CD4-positive, alpha-beta memory T cell (primary cell): ENCODE measurements at regions not wholly inside any gene's neighbourhood (a gene's known extent, or its start where the extent isn't known, plus 50 kb on each side); places are given as distances from the start of the nearest gene placed in this dataset.

Experiments
- CTCF ChIA-PET: fragments of 350-600 bp; sonication (Branson Sonifier 250); formaldehyde crosslinking; loops from one replicate; lab custom pipeline; 2021; ENCODE audit warnings: inconsistent platforms; ENCODE audit not compliant: partially characterized antibody; lab: Charles Lee
- POLR2A ChIA-PET: fragments of 350-600 bp; sonication (Branson Sonifier 250); formaldehyde crosslinking; loops from one replicate; lab custom pipeline; 2021; ENCODE audit not compliant: partially characterized antibody; lab: Charles Lee
- DNase-seq, 5 donors: peaks; one replicate each; pipeline versions ENCODE4 v3.0.0 to v3.0.0-alpha.2; 2020 to 2022; ENCODE audit warnings: mixed read lengths in 1 of 5
- H3K27ac ChIP-seq: one replicate; pipeline ENCODE4 v1.7.0; 2013; ENCODE audit warnings: low read depth, low read length
- H3K27me3 ChIP-seq: 2 replicates; pipeline ENCODE4 v1.7.0; 2013; ENCODE audit warnings: mild to moderate bottlenecking, low read length, moderate library complexity; ENCODE audit not compliant: insufficient read depth
- H3K36me3 ChIP-seq: 2 replicates; pipeline ENCODE4 v1.7.0; 2013; ENCODE audit warnings: mild to moderate bottlenecking, low read length, moderate library complexity; ENCODE audit not compliant: insufficient read depth
- H3K4me1 ChIP-seq: 2 replicates; pipeline ENCODE4 v1.7.0; 2013; ENCODE audit warnings: mild to moderate bottlenecking, low read length, moderate library complexity; ENCODE audit not compliant: insufficient read depth
- H3K4me3 ChIP-seq, 2 donors: one replicate each; pipeline ENCODE4 v1.7.0; 2013; ENCODE audit warnings: low read length in 2 of 2, mild to moderate bottlenecking in 1 of 2
- H3K9me3 ChIP-seq, 2 donors: one replicate each; pipeline ENCODE4 v1.7.0; 2013; ENCODE audit warnings: low read length in 2 of 2, control low read depth in 1 of 2; ENCODE audit not compliant: control insufficient read depth in 1 of 2
- H3K27ac Mint-ChIP-seq, 7 donors: one replicate each; pipeline ENCODE4 v1.8.0; 2020 to 2021; ENCODE audit warnings: mixed read lengths in 7 of 7, mild to moderate bottlenecking in 6 of 7, inconsistent platforms in 3 of 7, moderate library complexity in 3 of 7
- H3K27me3 Mint-ChIP-seq, 2 donors: one replicate each; pipeline ENCODE4 v1.8.0; 2020 to 2021; ENCODE audit warnings: mixed read lengths in 2 of 2
- H3K36me3 Mint-ChIP-seq, 2 donors: one replicate each; pipeline ENCODE4 v1.8.0; 2020 to 2021; ENCODE audit warnings: mixed read lengths in 2 of 2, inconsistent platforms in 1 of 2, mild to moderate bottlenecking in 1 of 2
- H3K4me1 Mint-ChIP-seq, 4 donors: one replicate each; pipeline ENCODE4 v1.8.0; 2020 to 2021; ENCODE audit warnings: mixed read lengths in 4 of 4, mild to moderate bottlenecking in 1 of 4
- H3K4me3 Mint-ChIP-seq, 8 donors: one replicate each; pipeline ENCODE4 v1.8.0; 2020 to 2021; ENCODE audit warnings: mixed read lengths in 8 of 8, mild to moderate bottlenecking in 7 of 8, moderate library complexity in 6 of 8, inconsistent platforms in 3 of 8
- H3K9me3 Mint-ChIP-seq, 8 donors: one replicate each; pipeline ENCODE4 v1.8.0; 2020 to 2021; ENCODE audit warnings: mixed read lengths in 8 of 8, mild to moderate bottlenecking in 5 of 8, inconsistent platforms in 3 of 8, moderate library complexity in 1 of 8
- intact Hi-C: fragments of 100-400 bp; cut with micrococcal nuclease; formaldehyde crosslinking; loops from one replicate; pipeline ENCODE4 v1.15.1; 2023

DNA sequence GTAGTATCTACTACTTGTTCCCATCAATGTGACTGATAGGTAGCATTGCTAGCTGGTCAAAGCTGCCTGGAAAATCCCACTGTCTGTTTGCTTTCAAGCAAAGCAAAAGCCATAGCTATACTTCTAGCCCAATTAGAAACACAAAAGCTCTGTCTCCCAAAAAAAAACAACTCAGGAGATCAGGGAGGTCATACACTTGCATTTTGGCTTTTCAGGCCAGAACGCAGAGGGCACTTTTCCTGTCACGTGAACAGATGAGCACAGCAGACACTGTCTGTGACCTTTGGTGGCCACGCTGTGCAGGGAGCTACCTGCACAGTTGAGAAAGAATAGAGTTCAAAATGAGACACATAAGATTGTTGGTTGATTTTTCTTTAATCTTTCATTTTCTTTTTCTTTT is 441.7 kb upstream of the PDZRN3 start:
- no peaks in the 10 kb centered on the region for H3K36me3 ChIP-seq
- Mint-ChIP-seq H3K27me3 (no peaks in the 10 kb centered on the region), H3K4me3 (no peak overlapping the region), H3K36me3 (no peaks in the 10 kb centered on the region), H3K9me3 (peaks cover 0 to 12% (median 8%) of the 10 kb centered on the region in 8 donors), H3K4me1 (no peaks in the 10 kb centered on the region), H3K27ac (no peak overlapping the region)
- no peak for DNase-seq
- ChIA-PET POLR2A (no interaction called here), CTCF (no interaction called here)
- intact Hi-C loops = no loop called here
- H3K9me3 ChIP-seq = no peaks in the 10 kb centered on the region
- H3K4me3 ChIP-seq = no peak overlapping the region
- H3K27me3 ChIP-seq = no peaks in the 10 kb centered on the region
- H3K4me1 ChIP-seq = no peaks in the 10 kb centered on the region
- H3K27ac ChIP-seq = no peak overlapping the region

DNA sequence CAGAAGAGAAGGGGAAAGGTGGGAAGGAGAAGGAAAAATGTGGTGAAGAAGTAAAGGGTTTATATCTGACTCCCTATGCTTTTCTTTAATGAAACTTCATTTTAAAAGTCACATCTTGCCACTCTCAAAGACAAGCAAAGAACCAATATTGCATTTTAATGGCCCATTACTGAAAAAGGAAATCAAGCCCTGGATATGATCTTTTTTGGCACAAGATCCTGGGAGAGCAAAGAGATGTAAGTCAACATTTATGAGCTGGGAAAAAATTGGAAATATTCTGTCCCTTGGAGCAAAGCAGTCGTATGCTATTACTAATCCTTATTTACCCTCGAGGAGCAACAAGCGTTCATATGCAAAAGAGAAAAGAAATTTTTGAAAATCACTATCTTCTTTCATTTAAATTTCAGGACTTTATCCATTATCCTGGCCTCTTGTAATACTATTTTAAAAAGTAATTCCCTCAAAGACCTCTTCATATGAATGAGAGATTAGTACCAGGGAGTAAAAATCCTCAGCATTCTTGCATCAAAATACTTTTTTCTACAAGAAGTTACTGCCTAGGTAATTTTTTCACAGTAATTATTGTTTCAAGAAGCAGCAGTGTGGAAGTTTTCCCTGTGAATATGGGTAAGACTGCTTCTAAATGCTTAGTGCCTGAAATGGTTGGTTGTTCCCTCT is 435.3 kb upstream of the PDZRN3 start:
- POLR2A ChIA-PET = no interaction called here

DNA sequence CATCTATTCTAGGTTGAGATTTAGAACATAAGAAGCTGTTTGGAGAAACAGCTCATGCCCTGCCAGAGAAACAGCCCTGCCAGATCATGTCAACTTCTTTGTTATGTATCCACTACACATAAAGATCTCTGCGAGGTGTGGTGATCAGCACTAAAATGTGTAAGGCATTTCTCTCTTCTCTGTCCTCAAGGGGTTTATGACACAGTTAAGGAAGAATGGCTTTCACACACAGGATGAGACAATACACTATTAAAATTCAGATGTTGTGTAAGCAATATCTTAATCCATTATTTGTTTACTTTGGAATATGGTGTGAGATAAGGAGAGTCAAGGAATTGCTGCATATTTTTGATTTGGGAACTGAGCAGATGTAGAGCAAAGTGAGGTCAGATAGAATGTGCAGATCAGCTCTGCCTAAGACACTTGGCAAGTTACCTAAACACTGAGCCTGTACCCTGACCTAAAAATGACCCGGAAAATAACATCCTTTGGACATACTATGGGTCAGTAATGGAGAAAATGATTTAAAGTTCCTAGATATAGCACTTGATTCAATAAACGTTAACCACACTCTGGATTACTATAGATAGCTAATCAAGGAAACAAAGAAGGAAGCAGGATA is 434.7 kb upstream of the PDZRN3 start:
- Mint-ChIP-seq H3K36me3 (no peaks in the 10 kb centered on the region), H3K27me3 (no peaks in the 10 kb centered on the region), H3K4me3 (peak overlapping the region in 1 of 8 donors; percentile 15), H3K9me3 (peaks cover 1 to 20% (median 12%) of the 10 kb centered on the region in 8 donors), H3K4me1 (peaks cover 0 to 2% (median 0%) of the 10 kb centered on the region in 4 donors), H3K27ac (no peak overlapping the region)
- DNase-seq = no peak
- H3K36me3 ChIP-seq = no peaks in the 10 kb centered on the region
- no peaks in the 10 kb centered on the region for H3K9me3 ChIP-seq
- intact Hi-C loops = no loop called here
- ChIA-PET CTCF (no interaction called here), POLR2A (no interaction called here)
- H3K4me3 ChIP-seq = no peak overlapping the region
- H3K27ac ChIP-seq = no peak overlapping the region
- H3K27me3 ChIP-seq = no peaks in the 10 kb centered on the region
- no peaks in the 10 kb centered on the region for H3K4me1 ChIP-seq

More for the DNA sequence above, 435.3 kb upstream of the PDZRN3 start:
- Histone ChIP-seq H3K4me1 (no peaks in the 10 kb centered on the region), H3K27ac (no peak overlapping the region), H3K4me3 (no peak overlapping the region), H3K9me3 (no peaks in the 10 kb centered on the region), H3K36me3 (no peaks in the 10 kb centered on the region), H3K27me3 (no peaks in the 10 kb centered on the region)
- H3K4me3 Mint-ChIP-seq = no peak overlapping the region
- H3K27me3 Mint-ChIP-seq = no peaks in the 10 kb centered on the region
- no peak overlapping the region for H3K27ac Mint-ChIP-seq
- intact Hi-C loops = no loop called here
- CTCF ChIA-PET = no interaction called here
- no peaks in the 10 kb centered on the region for H3K36me3 Mint-ChIP-seq
- DNase-seq = no peak
- H3K9me3 Mint-ChIP-seq = peaks cover 1 to 17% (median 10%) of the 10 kb centered on the region in 8 donors
- H3K4me1 Mint-ChIP-seq = no peaks in the 10 kb centered on the region

DNA sequence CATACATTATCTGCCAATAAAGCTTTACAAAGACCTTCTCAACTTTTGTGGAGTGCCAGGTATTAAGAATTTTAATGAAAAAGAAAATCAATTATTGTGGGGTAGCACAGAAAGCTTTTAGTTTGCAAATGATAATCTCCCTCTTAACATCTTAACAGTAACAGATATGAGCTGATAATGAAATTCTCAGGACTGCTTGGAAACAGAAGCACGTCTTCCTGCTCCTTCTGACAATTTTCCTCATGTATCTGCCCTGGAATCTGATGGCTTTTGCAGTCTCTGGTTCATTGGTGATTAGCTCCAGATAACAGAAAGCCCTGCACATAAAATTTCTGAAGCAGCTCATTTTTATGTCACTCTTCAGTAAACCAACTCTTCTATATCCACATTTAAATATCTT is 432.4 kb upstream of the PDZRN3 start:
- Histone ChIP-seq H3K27ac (no peak overlapping the region), H3K27me3 (no peaks in the 10 kb centered on the region), H3K36me3 (no peaks in the 10 kb centered on the region), H3K4me1 (no peaks in the 10 kb centered on the region), H3K4me3 (no peak overlapping the region), H3K9me3 (no peaks in the 10 kb centered on the region)
- peaks cover 0 to 2% (median 0%) of the 10 kb centered on the region in 4 donors for H3K4me1 Mint-ChIP-seq
- H3K4me3 Mint-ChIP-seq = no peak overlapping the region
- intact Hi-C loops = no loop called here
- no peaks in the 10 kb centered on the region for H3K27me3 Mint-ChIP-seq
- no peak overlapping the region for H3K27ac Mint-ChIP-seq
- POLR2A ChIA-PET = no interaction called here
- no peaks in the 10 kb centered on the region for H3K36me3 Mint-ChIP-seq
- no peak for DNase-seq
- CTCF ChIA-PET = no interaction called here
- peaks cover 1 to 18% (median 10%) of the 10 kb centered on the region in 8 donors for H3K9me3 Mint-ChIP-seq

DNA sequence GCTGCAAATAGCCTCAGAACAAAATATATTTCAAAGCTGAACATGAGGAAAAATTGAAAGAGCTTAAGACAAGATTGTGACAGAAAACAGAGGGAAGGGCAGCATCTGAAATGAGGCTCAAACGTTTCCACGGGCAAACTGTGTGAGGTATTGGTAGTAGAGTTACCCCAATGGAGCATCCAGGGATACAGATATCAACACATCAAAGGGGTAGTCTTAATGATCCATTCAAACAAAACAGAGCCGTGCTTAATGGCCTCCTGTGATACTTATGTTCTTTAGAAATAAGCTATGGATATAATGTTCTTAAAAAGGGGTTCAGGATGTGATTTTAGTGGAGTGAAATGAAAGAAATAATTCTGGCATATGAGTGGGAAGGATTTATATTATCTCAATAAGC is 430.3 kb upstream of the PDZRN3 start:
- Mint-ChIP-seq H3K4me1 (peaks cover 0 to 2% (median 0%) of the 10 kb centered on the region in 4 donors), H3K9me3 (peaks cover 1 to 29% (median 10%) of the 10 kb centered on the region in 8 donors), H3K27ac (no peak overlapping the region), H3K4me3 (peak overlapping the region in 1 of 8 donors; percentile 71), H3K27me3 (no peaks in the 10 kb centered on the region), H3K36me3 (no peaks in the 10 kb centered on the region)
- Histone ChIP-seq H3K4me3 (no peak overlapping the region), H3K36me3 (no peaks in the 10 kb centered on the region), H3K27ac (no peak overlapping the region), H3K4me1 (no peaks in the 10 kb centered on the region), H3K9me3 (no peaks in the 10 kb centered on the region), H3K27me3 (no peaks in the 10 kb centered on the region)
- ChIA-PET CTCF (no interaction called here), POLR2A (no interaction called here)
- no peak for DNase-seq
- intact Hi-C loops = no loop called here

DNA sequence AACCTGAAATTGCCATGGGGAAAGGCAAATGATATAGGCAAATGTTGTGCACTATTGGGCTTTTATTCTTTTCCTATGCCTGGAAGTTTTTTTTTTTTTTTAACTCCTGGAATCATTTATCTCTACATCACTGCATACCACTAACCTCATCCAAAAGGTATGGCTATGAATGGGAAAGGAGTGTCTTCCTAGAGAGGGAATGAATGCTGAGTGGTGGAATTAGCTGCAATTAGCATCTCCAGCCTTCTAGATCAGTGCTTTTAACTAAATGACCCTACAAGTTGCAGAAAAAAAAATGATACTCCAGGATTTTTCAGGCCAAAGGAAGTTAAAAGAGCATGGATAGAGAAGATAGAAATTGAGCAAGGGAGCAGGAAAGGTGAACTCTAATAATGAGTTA is 429.8 kb upstream of the PDZRN3 start:
- ChIA-PET POLR2A (no interaction called here), CTCF (no interaction called here)
- no peak for DNase-seq
- Mint-ChIP-seq H3K36me3 (no peaks in the 10 kb centered on the region), H3K27ac (no peak overlapping the region), H3K9me3 (peaks cover 1 to 28% (median 9%) of the 10 kb centered on the region in 8 donors), H3K27me3 (no peaks in the 10 kb centered on the region), H3K4me1 (peaks cover 0 to 2% (median 0%) of the 10 kb centered on the region in 4 donors), H3K4me3 (no peak overlapping the region)
- no peaks in the 10 kb centered on the region for H3K9me3 ChIP-seq
- H3K4me1 ChIP-seq = no peaks in the 10 kb centered on the region
- no peak overlapping the region for H3K4me3 ChIP-seq
- H3K36me3 ChIP-seq = no peaks in the 10 kb centered on the region
- H3K27ac ChIP-seq = no peak overlapping the region
- intact Hi-C loops = no loop called here
- no peaks in the 10 kb centered on the region for H3K27me3 ChIP-seq

DNA sequence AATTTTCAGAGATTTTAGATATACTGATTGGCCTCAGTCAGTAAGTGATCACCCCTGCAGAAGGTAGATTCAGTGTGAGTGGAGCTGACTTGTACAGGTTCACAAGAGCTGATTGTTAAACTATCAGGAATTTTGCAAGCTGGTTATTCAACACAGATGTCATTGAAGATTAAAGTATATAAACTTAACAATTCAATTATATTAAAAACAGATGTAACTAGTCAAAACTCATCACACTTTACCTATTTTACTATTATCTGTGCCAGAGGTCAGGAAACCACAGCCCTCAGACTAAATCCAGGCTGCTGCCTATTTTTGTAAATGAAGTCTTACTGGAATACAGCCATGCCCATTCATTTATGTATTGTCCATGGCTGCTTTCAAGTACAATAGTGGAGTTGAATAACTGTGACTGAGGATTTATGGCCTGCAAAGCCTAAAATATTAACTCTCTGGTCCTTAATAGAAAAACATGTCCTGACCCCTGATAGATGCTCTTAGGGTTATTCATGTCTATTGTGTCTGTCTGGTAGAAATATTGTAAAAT is 429.3 kb upstream of the PDZRN3 start:
- CTCF ChIA-PET = no interaction called here

More for the DNA sequence above, 429.3 kb upstream of the PDZRN3 start:
- Histone ChIP-seq H3K36me3 (no peaks in the 10 kb centered on the region), H3K4me1 (no peaks in the 10 kb centered on the region), H3K27me3 (no peaks in the 10 kb centered on the region), H3K9me3 (no peaks in the 10 kb centered on the region), H3K4me3 (no peak overlapping the region), H3K27ac (no peak overlapping the region)
- intact Hi-C loops = no loop called here
- no peak overlapping the region for H3K27ac Mint-ChIP-seq
- no peaks in the 10 kb centered on the region for H3K36me3 Mint-ChIP-seq
- POLR2A ChIA-PET = no interaction called here
- no peak overlapping the region for H3K4me3 Mint-ChIP-seq
- peaks cover 1 to 28% (median 9%) of the 10 kb centered on the region in 8 donors for H3K9me3 Mint-ChIP-seq
- no peak for DNase-seq
- no peaks in the 10 kb centered on the region for H3K27me3 Mint-ChIP-seq
- H3K4me1 Mint-ChIP-seq = peaks cover 0 to 2% (median 0%) of the 10 kb centered on the region in 4 donors
